ENCODE measurements at regions not wholly inside any gene's neighbourhood (a gene's known extent, or its start where the extent isn't known, plus 50 kb on each side); places are given as distances from the start of the nearest gene placed in this dataset.

DNA sequence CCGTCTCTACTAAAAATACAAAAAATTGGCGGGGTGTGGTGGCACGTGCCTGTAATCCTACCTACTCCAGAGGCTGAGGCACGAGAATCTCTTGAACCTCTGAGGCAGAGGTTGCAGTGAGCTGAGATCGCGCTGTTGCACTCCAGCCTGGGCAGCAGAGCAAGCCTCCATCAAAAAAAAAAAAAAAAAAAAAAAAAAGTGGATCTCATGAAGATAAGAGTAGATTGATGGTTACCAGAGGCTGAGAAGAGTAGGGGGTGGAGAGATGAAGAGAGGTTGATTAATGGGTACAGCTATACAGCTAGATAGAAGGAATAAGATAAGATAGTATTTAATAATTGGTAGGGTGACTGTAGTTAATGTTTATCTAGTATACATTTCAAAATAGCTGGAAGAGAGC lies 65.9 kb upstream of the LRRC3B start:
- no TSS peak for BruUV-seq (replicated peaks)
- Histone ChIP-seq H3K27ac (ENCODE audit: extremely low read length, insufficient read depth, low read length) (no peak overlapping the region), H3K4me2 (ENCODE audit: low read depth, low read length) (no peak overlapping the region), H3K27me3 (ENCODE audit: control insufficient read depth in 1 of 2, insufficient read depth in 2 of 2, low read length in 2 of 2) (no peaks in the 10 kb centered on the region), H3K4me3 (replicated peaks in 1 of 3; ENCODE audit: insufficient read depth in 1 of 3, low read depth in 2 of 3, low read length in 3 of 3) (no peak overlapping the region), H3K9me3 (ENCODE audit: low read length) (peaks cover 4% of the 10 kb centered on the region; the same call in 1 of the 2 replicates), H3K36me3 (replicated peaks in 1 of 2; ENCODE audit: control insufficient read depth in 1 of 2, insufficient read depth in 2 of 2, low read length in 2 of 2) (no peaks in the 10 kb centered on the region), H4K20me1 (ENCODE audit: insufficient read depth, low read length) (no peaks in the 10 kb centered on the region), H3K79me2 (ENCODE audit: insufficient read depth, low read length) (no peaks in the 10 kb centered on the region), H3K9ac (ENCODE audit: insufficient read depth, low read depth, low read length) (no peak overlapping the region), H2AFZ (ENCODE audit: low read length) (no peak overlapping the region), H3K4me1 (ENCODE audit: insufficient read depth, low read length) (no peaks in the 10 kb centered on the region)
- in situ Hi-C loops (cut with HindIII; ENCODE audit: extremely low pct_ligation_motif_present, low pct_unique_long_range_greater_than_20kb) (no loop called here), intact Hi-C loops (cut with micrococcal nuclease; ENCODE audit: unreplicated experiment) (no loop called here)
- POLR2A ChIA-PET = no interaction called here
- DNase-seq (ENCODE audit: low spot score) (no peak), ATAC-seq (no peak), FAIRE-seq (no peak)
- CTCF ChIA-PET (ENCODE audit: low intra/inter-chr PET ratio, low total read pairs) = no interaction called here
- WGBS (ENCODE audit: low lambda C conversion rate) = under 1% methylated on average over 6 of the region's 6 CpGs
- TF ChIP-seq TEAD3 (CRISPR knock-in tag; optimal IDR thresholded peaks at IDR 0.05; ENCODE audit: borderline replicate concordance) (no peak), ZNF451 (CRISPR knock-in tag; IDR thresholded peaks at IDR 0.05) (no peak), ZMYM4 (CRISPR knock-in tag; IDR thresholded peaks at IDR 0.05) (no peak), KAT8 (CRISPR knock-in tag; IDR thresholded peaks at IDR 0.05) (no peak), RXRA (CRISPR knock-in tag; IDR thresholded peaks at IDR 0.05) (no peak), AGO1 (IDR thresholded peaks at IDR 0.05; ENCODE audit: low read depth, low read length, poor library complexity, severe bottlenecking) (no peak), TRIM24 (CRISPR knock-in tag; IDR thresholded peaks at IDR 0.05) (no peak), TCF12 (IDR thresholded peaks at IDR 0.05) (no peak), TCF12 (CRISPR knock-in tag; IDR thresholded peaks at IDR 0.05) (no peak), ZBTB1 (CRISPR knock-in tag; IDR thresholded peaks at IDR 0.05; ENCODE audit: borderline replicate concordance) (no peak), ZNF160 (CRISPR knock-in tag; IDR thresholded peaks at IDR 0.05) (no peak)
- TF ChIP-seq, protein P1, sequence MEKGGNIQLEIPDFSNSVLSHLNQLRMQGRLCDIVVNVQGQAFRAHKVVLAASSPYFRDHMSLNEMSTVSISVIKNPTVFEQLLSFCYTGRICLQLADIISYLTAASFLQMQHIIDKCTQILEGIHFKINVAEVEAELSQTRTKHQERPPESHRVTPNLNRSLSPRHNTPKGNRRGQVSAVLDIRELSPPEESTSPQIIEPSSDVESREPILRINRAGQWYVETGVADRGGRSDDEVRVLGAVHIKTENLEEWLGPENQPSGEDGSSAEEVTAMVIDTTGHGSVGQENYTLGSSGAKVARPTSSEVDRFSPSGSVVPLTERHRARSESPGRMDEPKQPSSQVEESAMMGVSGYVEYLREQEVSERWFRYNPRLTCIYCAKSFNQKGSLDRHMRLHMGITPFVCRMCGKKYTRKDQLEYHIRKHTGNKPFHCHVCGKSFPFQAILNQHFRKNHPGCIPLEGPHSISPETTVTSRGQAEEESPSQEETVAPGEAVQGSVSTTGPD (CRISPR knock-in tag; IDR thresholded peaks at IDR 0.05) = no peak
- TF ChIP-seq, protein P2, sequence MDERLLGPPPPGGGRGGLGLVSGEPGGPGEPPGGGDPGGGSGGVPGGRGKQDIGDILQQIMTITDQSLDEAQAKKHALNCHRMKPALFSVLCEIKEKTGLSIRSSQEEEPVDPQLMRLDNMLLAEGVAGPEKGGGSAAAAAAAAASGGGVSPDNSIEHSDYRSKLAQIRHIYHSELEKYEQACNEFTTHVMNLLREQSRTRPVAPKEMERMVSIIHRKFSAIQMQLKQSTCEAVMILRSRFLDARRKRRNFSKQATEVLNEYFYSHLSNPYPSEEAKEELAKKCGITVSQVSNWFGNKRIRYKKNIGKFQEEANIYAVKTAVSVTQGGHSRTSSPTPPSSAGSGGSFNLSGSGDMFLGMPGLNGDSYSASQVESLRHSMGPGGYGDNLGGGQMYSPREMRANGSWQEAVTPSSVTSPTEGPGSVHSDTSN (CRISPR knock-in tag; IDR thresholded peaks at IDR 0.05) = no peak
- TF ChIP-seq, protein P3, sequence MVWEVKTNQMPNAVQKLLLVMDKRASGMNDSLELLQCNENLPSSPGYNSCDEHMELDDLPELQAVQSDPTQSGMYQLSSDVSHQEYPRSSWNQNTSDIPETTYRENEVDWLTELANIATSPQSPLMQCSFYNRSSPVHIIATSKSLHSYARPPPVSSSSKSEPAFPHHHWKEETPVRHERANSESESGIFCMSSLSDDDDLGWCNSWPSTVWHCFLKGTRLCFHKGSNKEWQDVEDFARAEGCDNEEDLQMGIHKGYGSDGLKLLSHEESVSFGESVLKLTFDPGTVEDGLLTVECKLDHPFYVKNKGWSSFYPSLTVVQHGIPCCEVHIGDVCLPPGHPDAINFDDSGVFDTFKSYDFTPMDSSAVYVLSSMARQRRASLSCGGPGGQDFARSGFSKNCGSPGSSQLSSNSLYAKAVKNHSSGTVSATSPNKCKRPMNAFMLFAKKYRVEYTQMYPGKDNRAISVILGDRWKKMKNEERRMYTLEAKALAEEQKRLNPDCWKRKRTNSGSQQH (CRISPR knock-in tag; IDR thresholded peaks at IDR 0.05; ENCODE audit: low read depth) = no peak
- TF ChIP-seq, protein P4, sequence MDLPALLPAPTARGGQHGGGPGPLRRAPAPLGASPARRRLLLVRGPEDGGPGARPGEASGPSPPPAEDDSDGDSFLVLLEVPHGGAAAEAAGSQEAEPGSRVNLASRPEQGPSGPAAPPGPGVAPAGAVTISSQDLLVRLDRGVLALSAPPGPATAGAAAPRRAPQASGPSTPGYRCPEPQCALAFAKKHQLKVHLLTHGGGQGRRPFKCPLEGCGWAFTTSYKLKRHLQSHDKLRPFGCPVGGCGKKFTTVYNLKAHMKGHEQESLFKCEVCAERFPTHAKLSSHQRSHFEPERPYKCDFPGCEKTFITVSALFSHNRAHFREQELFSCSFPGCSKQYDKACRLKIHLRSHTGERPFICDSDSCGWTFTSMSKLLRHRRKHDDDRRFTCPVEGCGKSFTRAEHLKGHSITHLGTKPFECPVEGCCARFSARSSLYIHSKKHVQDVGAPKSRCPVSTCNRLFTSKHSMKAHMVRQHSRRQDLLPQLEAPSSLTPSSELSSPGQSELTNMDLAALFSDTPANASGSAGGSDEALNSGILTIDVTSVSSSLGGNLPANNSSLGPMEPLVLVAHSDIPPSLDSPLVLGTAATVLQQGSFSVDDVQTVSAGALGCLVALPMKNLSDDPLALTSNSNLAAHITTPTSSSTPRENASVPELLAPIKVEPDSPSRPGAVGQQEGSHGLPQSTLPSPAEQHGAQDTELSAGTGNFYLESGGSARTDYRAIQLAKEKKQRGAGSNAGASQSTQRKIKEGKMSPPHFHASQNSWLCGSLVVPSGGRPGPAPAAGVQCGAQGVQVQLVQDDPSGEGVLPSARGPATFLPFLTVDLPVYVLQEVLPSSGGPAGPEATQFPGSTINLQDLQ (CRISPR knock-in tag; IDR thresholded peaks at IDR 0.05) = no peak
- TF ChIP-seq, protein P5, sequence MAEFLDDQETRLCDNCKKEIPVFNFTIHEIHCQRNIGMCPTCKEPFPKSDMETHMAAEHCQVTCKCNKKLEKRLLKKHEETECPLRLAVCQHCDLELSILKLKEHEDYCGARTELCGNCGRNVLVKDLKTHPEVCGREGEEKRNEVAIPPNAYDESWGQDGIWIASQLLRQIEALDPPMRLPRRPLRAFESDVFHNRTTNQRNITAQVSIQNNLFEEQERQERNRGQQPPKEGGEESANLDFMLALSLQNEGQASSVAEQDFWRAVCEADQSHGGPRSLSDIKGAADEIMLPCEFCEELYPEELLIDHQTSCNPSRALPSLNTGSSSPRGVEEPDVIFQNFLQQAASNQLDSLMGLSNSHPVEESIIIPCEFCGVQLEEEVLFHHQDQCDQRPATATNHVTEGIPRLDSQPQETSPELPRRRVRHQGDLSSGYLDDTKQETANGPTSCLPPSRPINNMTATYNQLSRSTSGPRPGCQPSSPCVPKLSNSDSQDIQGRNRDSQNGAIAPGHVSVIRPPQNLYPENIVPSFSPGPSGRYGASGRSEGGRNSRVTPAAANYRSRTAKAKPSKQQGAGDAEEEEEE (CRISPR knock-in tag; IDR thresholded peaks at IDR 0.05; ENCODE audit: borderline replicate concordance) = no peak
- TF ChIP-seq, protein P6, sequence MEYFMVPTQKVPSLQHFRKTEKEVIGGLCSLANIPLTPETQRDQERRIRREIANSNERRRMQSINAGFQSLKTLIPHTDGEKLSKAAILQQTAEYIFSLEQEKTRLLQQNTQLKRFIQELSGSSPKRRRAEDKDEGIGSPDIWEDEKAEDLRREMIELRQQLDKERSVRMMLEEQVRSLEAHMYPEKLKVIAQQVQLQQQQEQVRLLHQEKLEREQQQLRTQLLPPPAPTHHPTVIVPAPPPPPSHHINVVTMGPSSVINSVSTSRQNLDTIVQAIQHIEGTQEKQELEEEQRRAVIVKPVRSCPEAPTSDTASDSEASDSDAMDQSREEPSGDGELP (IDR thresholded peaks at IDR 0.05; ENCODE audit: borderline replicate concordance, low read depth) = no peak

Measured in HepG2 (cell line).